ENCODE measurements at regions not wholly inside any gene's neighbourhood (a gene's known extent, or its start where the extent isn't known, plus 50 kb on each side); places are given as distances from the start of the nearest gene placed in this dataset.

- DNase-seq (ENCODE audit: low read depth) = no peak
Observed at GRCh38 chr11:127607487-127608085, 607.0 kb upstream of the KIRREL3 start.

DNA sequence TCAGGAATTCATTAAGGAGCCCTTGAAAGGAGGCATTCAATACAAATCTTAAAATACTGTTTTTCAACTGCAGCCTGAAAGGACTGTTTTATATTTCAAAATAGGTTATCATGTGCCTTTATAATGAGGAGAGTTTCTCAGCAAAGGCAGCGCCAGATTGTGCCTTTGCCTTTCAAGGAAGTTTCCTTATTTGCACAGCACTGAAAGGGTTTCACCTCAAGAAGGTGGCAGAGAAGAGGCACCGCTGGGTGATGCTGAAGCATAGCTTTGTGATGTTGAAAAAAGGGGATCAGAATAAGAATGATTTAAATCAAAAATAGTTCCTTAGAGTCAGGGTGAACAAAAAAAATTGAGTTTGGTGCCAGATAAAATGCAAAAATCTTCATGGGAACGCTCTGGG lies 601.0 kb upstream of the KIRREL3 start:
- DNase-seq (ENCODE audit: low read depth) = no peak

- DNase-seq (ENCODE audit: low read depth) = no peak
Observed at GRCh38 chr11:127600674-127601073, 600.1 kb upstream of the KIRREL3 start.

- DNase-seq (ENCODE audit: low read depth) = no peak
Observed at GRCh38 chr11:127598476-127598875, 597.9 kb upstream of the KIRREL3 start.

GRCh38 chr11:127596433-127596832 lies 595.9 kb upstream of the KIRREL3 start:
- no peak for DNase-seq (ENCODE audit: low read depth)

DNA sequence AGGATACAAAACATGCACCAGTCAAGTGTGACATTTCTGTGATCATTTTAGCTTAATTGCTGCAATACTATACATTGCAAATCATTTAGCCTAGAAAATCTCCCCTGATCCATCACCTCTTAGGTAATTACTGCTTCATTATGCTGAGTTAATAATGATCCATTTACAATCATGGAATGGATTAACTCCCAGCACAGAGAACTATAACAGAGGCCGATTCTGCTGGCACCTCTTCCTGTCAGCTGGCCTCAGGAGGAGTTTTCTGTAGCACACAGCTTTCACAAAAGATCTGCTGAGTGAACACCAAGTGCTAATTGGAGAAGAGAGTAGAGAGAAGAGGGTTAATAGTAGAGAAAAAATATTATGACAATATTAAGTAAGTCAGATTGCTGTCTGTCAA lies 591.8 kb upstream of the KIRREL3 start:
- DNase-seq (ENCODE audit: low read depth) = no peak

GRCh38 chr11:127590314-127590713 lies 589.7 kb upstream of the KIRREL3 start:
- DNase-seq (ENCODE audit: low read depth) = no peak

DNA sequence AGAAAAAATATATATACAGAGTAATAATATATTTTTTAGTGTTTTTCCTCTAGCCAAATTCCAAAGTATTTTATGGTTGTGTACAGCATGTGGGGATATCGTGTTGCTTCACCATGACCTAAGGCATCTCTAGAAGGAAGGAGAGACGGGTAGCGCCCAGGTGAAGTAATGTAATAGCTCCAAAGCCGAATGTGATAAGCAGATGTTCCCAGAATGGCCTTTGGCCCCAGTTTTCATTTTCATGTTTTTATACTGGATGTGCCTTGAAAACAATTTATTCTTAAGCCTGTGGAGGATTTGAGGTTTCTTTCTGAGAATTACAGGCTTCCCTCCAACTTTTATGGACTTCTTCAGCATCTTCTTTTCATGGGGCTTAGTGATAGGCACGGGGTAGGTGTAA lies 587.9 kb upstream of the KIRREL3 start:
- DNase-seq (ENCODE audit: low read depth) = no peak

DNA sequence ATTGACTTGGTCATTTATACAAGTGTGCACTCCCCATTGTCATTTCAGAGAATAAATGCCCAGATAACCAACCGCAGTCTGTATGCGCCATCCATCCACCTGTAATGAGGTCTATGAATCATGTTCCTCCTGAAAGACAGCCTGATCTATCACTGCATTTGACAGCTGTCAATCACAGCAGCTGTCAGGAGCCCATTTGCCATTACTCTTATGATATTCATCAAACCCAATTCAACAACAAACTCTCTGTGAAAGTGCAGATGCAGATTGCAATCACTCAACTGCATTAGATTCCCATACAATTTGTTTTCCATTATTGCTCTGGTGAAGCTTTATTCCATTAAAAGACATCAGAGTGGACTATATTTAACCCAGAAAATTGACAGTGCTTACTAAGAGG lies 586.9 kb upstream of the KIRREL3 start:
- DNase-seq (ENCODE audit: low read depth) = no peak

DNA sequence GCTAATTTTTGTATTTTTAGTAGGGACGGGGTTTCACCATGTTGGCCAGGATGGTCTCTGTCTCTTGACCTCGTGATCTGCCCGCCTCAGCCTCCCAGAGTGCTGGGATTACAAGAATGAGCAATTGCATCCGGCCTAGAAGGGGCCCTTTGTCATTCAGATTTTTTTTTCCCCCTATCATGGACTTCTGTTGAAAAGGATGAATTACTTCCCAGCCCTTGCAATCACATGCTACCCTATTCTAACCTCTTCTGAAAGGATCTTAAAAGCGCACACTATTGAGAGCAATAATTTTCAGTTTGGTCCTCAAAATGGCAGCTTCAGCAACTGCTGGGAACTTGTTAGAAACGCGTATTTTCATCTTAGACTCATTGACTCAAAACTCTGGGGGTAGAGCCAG lies 575.6 kb upstream of the KIRREL3 start:
- no peak for DNase-seq (ENCODE audit: low read depth)

DNA sequence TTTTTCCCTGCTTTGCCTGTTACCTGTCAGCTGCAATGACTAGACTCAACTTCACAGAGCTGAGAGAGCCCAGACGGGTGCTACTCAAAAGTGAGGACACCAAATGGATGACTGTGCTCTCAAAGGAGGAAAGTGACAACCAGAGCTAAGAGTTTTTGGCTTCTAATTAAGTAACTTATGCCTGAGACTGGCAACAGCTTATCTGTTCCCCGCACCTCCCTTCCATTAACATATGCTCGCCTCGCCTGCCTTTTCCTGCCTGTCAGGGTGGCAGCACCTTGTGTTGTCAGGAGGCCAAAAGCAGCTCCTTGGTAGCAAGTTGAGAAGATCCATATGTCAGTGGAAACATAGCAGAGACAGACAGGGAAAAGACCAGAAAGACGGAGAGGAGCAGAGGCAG lies 573.9 kb upstream of the KIRREL3 start:
- no peak for DNase-seq (ENCODE audit: low read depth)

DNA sequence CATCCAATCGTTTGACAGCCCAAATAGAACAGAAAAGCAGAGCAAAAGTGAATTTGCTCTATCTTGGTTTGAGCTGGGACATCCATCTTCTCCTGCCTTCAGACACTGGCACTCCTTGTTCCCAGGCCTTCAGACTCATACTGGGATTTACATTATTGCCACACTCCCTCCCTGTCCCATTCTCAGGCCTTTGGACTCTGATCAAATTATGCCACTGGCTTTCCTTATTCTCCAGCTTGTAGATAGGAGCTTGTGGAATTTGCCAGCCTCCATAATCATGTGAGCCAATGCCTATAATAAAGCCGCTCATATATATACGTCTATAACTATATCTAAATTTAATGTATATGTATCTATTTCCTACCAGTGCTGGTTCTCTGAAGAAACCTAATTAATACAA lies 568.3 kb upstream of the KIRREL3 start:
- no peak for DNase-seq (ENCODE audit: low read depth)

DNA sequence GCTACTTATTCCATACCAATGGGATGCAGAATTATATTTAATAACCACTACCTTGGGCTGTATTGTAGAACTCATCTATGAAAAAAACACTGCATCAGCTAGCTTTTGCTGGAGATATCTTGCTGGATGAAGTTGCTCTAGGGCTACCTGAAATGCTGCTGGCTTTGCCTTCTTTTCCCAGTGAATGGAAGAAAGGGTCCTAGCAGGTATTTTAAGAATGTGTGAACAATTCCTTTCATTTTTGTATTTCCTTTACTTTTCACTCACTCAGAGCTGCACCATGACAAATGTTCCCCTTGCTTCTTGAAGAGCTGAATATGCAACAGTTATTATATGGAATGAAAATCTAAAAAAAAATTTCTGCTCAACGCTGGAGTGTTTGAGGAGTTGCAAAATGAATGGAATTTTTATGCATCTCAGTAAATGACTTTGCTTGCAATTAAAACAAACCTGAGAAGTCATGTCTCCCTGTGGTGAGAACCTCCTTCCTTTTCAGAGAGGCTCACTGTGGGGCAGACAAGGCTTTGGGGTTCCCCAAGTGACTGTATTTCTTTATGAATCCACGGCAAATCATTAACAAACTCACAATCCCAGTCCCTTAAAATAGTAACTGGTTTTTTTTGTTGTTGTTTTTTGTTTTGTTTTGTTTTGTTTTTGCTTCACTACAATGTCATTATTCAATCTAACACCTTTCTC lies 566.8 kb upstream of the KIRREL3 start:
- DNase-seq (ENCODE audit: low read depth) = no peak

DNA sequence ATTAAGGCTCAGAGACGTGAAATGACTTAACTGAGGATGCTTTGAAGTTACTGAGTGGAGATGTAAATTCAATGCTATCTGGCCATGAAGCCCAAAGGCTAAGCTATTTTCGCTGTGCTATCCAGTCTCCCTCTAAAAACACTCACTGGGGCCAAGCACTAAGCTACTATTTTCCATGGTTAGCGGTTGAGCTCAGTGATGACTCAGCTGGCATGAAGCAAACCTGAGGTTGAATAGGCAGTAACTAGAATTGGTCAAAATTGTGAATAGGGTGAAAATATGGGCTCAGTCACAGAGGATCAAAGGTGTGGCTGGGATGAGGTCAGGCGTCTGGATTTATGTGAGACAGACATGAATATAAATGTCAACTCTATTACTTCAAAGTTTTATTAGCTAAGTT lies 564.2 kb upstream of the KIRREL3 start:
- no peak for DNase-seq (ENCODE audit: low read depth)

GRCh38 chr11:127559978-127560377 lies 559.4 kb upstream of the KIRREL3 start:
- DNase-seq (ENCODE audit: low read depth) = no peak

GRCh38 chr11:127552446-127552845 lies 551.9 kb upstream of the KIRREL3 start:
- DNase-seq (ENCODE audit: low read depth) = no peak

- DNase-seq (ENCODE audit: low read depth) = no peak
Observed at GRCh38 chr11:127531167-127531566, 530.6 kb upstream of the KIRREL3 start.

- no peak for DNase-seq (ENCODE audit: low read depth)
Observed at GRCh38 chr11:127528297-127528696, 527.7 kb upstream of the KIRREL3 start.

- no peak for DNase-seq (ENCODE audit: low read depth)
Observed at GRCh38 chr11:127524618-127525017, 524.0 kb upstream of the KIRREL3 start.

DNA sequence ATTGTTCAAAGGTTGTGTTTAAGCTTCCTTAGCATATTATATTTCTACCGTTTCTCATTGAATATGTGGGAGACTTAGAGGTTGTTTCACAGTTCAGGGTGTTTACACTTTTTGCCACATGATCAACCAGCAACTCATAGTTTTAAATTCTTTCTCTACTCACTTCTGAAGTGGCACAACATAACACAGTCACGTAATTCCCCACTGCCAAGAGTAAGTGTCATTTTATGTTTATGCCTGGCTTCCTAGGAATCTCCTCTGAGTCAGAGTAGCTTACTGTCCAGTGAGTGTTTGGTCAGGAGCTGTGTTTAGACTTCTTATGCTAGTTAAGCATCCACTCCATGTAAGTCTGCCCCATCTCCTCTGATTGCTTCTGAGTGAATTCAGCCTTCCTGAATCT lies 520.8 kb upstream of the KIRREL3 start:
- no peak for DNase-seq (ENCODE audit: low read depth)

GRCh38 chr11:127507851-127508250 lies 507.3 kb upstream of the KIRREL3 start:
- no peak for DNase-seq (ENCODE audit: low read depth)

- DNase-seq (ENCODE audit: low read depth) = no peak
Observed at GRCh38 chr11:127506647-127507046, 506.1 kb upstream of the KIRREL3 start.

DNA sequence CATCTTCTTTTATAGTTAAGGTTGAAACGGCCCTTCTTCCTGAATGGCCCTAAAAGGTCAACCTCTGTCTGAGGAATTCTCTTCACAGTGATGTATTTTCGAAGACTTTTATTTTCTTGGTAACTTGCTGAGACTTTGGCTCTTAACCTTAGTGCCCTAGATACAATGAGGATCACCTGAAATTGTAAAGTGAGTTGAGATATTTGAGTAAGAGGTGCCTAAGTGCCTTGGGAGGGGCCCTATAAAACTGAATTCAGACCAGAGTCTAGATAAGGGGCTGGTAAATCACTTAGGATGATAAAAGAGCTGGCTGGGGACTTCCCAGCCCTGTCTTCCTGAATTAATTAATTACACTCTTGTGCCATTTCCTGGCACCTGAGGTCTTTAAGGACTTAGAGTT lies 505.6 kb upstream of the KIRREL3 start:
- no peak for DNase-seq (ENCODE audit: low read depth)

- DNase-seq (ENCODE audit: low read depth) = no peak
Observed at GRCh38 chr11:127496165-127496564, 495.6 kb upstream of the KIRREL3 start.

Data from activated gamma-delta T cell treated with anti-CD3 and anti-CD28 coated beads, Interleukin-2, amount 50 U/mL, for 16 hours (primary cell).